ENCODE measurements at regions not wholly inside any gene's neighbourhood (a gene's known extent, or its start where the extent isn't known, plus 50 kb on each side); places are given as distances from the start of the nearest gene placed in this dataset.

DNA sequence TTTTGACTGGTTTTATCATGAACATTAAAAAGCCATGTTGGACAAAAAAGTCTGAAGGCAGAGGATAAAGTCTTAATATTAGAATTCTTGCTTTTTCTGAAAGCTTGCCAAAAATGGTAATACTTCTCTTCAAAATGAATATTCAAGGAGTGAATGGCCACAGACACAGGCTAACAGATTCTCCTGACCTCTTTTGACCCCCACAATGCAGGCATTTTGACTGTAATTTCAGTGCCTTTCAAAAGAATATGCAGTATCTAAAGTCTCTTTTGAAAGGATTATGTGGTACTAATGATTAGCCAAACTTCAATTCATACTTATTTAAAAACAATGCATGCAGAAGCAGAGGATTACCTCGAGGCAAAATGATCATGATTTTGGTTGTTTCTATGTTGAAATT, 557.8 kb upstream of the GCFC2 start:
- no peak overlapping the region for H3K27ac ChIP-seq
- no peak for TF ChIP-seq CTCF (IDR thresholded peaks at IDR 0.05)
- TF ChIP-seq ZFX (IDR thresholded peaks at IDR 0.05; ENCODE audit: borderline replicate concordance), result no peak

DNA sequence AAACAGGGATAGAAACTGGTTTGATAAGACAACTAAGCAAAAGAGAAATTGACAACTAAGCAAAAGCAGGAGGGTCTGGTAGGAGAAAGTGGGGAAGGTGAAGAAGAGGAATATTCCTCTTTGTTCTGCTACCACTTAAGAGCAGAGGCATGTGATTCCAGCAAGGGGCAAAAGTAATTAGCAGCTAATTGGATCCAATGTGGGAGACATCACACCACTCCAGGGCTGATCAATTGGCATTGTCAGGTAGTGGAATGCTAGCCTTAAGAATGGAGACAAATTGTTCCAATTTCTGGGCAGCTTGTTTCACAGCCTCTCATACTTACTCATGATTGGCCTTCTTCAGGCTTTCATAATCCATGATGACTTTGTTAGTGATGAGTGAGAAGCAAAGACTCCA, 547.1 kb upstream of the GCFC2 start:
- no peak overlapping the region for H3K27ac ChIP-seq
- TF ChIP-seq ZFX (IDR thresholded peaks at IDR 0.05; ENCODE audit: borderline replicate concordance) (no peak), CTCF (IDR thresholded peaks at IDR 0.05) (no peak)

- TF ChIP-seq ZFX (IDR thresholded peaks at IDR 0.05; ENCODE audit: borderline replicate concordance) (no peak), CTCF (IDR thresholded peaks at IDR 0.05) (no peak)
- H3K27ac ChIP-seq, result peak overlapping the region; percentile 38
These were observed 545.9 kb upstream of the GCFC2 start for GRCh38 chr2:76256458-76257088.

DNA sequence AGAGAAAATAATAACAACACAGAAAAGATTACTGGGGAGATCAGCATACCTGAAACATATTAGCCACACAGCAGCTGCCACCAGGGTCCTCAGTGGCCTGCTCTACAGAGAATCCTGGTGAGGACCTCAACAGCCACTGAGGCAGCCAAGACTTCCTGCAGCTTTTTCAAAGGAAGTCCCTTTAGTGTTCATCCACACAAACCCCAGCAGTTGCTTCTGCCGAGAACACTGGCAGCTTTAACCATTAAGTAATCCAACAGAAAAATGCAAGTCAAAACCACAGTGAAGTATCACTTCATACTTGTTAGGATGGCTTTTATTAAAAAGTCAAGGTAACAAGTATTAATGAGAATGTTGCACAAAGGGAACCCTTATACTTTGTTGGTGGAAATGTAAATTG, 542.0 kb upstream of the GCFC2 start:
- TF ChIP-seq CTCF (IDR thresholded peaks at IDR 0.05), result no peak
- TF ChIP-seq ZFX (IDR thresholded peaks at IDR 0.05; ENCODE audit: borderline replicate concordance), result no peak
- no peak overlapping the region for H3K27ac ChIP-seq

- H3K27ac ChIP-seq, result no peak overlapping the region
These were observed 540.6 kb upstream of the GCFC2 start for GRCh38 chr2:76251342-76251741.

GRCh38 chr2:76247006-76247405, 536.3 kb upstream of the GCFC2 start:
- no peak overlapping the region for H3K27ac ChIP-seq
- TF ChIP-seq ZFX (IDR thresholded peaks at IDR 0.05; ENCODE audit: borderline replicate concordance) (no peak), CTCF (IDR thresholded peaks at IDR 0.05) (no peak)

More at GRCh38 chr2:76251342-76251741, 540.6 kb upstream of the GCFC2 start:
- TF ChIP-seq ZFX (IDR thresholded peaks at IDR 0.05; ENCODE audit: borderline replicate concordance) (no peak), CTCF (IDR thresholded peaks at IDR 0.05) (no peak)

DNA sequence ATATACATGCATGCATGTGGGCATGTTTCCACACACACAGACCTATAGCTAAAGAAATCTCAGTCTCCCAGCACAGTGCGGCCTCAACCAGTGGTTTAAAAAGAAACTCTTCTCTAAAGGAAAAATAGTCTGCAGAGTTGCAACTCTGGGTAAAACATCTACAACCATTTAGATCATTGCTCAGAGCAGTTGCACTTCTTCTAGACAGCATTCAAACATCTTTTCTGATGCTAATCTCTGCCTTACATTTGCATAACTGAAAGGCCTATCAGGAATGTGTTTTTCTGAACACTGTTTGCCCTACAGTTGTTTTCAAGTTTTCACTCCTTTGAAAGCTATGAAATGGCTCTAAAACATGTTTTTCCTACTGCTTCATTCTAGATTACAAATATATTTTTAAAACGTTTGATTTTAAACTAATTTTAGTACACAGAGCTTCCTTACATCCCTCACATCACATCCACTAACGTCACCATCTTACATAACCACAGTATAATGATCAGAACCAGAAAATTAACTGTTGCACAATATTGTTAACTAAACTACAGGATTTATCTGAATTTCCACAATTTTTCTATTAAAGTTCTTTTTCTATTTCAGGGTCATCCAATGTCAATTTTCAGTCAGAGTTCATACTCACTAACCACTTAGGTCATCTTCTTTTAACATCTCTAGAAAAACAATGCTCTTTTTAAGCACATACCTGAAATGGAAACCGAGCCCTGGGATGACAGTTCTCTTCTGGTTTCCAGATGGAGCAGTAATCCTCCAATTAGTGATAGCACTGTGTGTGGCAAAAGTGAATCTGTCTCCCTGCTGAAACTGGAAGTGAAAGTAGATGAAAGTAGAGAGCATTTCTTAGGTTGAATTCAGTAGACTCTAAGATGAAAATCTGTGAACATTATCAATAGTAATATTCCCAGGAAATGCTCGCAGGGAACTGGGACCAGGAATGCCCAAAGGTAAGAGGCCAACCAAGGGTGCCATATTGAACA, 501.6 kb upstream of the GCFC2 start:
- TF ChIP-seq ZFX (IDR thresholded peaks at IDR 0.05; ENCODE audit: borderline replicate concordance) (no peak), CTCF (IDR thresholded peaks at IDR 0.05) (no peak)
- no peak overlapping the region for H3K27ac ChIP-seq
